Spleen (tissue), 11 donors: ENCODE measurements at regions not wholly inside any gene's neighbourhood (a gene's known extent, or its start where the extent isn't known, plus 50 kb on each side); places are given as distances from the start of the nearest gene placed in this dataset.

Experiments used
- DNase-seq: peaks from one replicate; pipeline ENCODE4 v3.0.0-alpha.2; 2020
- H3K27ac ChIP-seq, 8 donors: fragments of 200-600 bp; sonication (generic) in 7 of 8; 1 replicate in 4 of 8; 2 replicates in 4 of 8; pipeline versions ENCODE4 v1.5.0 to v1.8.0; 2016 to 2021; ENCODE audit warnings: inconsistent platforms in 4 of 8, mild to moderate bottlenecking in 4 of 8, moderate library complexity in 1 of 8
- H3K27me3 ChIP-seq, 7 donors: fragments of 200-600 bp; sonication (generic) in 6 of 7; replicated peaks in 1 of 7; 1 replicate in 4 of 7; 2 replicates in 3 of 7; pipeline versions ENCODE4 v1.5.0 to v1.8.0; 2016 to 2021; ENCODE audit warnings: inconsistent platforms in 3 of 7, mild to moderate bottlenecking in 1 of 7
- H3K36me3 ChIP-seq, 6 donors: fragments of 200-600 bp; sonication (generic) in 5 of 6; 1 replicate in 4 of 6; 2 replicates in 2 of 6; pipeline versions ENCODE4 v1.5.0 to v1.8.0; 2016 to 2021; ENCODE audit warnings: inconsistent platforms in 2 of 6
- H3K4me1 ChIP-seq, 6 donors: fragments of 200-600 bp; sonication (generic) in 5 of 6; 1 replicate in 3 of 6; 2 replicates in 3 of 6; pipeline versions ENCODE4 v1.5.0 to v1.8.0; 2016 to 2021; ENCODE audit warnings: inconsistent platforms in 3 of 6
- H3K4me3 ChIP-seq, 8 donors: fragments of 200-600 bp; sonication (generic) in 7 of 8; 1 replicate in 4 of 8; 2 replicates in 4 of 8; pipeline versions ENCODE4 v1.5.0 to v1.8.0; 2016 to 2021; ENCODE audit warnings: inconsistent platforms in 4 of 8, mild to moderate bottlenecking in 4 of 8, moderate library complexity in 2 of 8
- H3K9me3 ChIP-seq, 8 donors: fragments of 200-600 bp; sonication (generic) in 7 of 8; 1 replicate in 4 of 8; 2 replicates in 4 of 8; pipeline versions ENCODE4 v1.5.0 to v1.8.0; 2016 to 2021; ENCODE audit warnings: inconsistent platforms in 4 of 8
- CTCF ChIP-seq, 11 experiments: fragments of 200-600 bp in 7 of 11; fragments of 450-650 bp in 4 of 11; sonication (generic) in 4 of 11; IDR thresholded peaks in 8 of 11; conservative IDR thresholded peaks in 3 of 11; 1 replicate in 7 of 11; 2 replicates in 4 of 11; pipeline versions ENCODE4 v1.4.0 to v1.8.0; 2016 to 2021; ENCODE audit warnings: antibody characterized with exemption in 11 of 11, inconsistent platforms in 4 of 11, mild to moderate bottlenecking in 1 of 11
- POLR2A ChIP-seq, 3 donors: fragments of 450-650 bp; IDR thresholded peaks; one replicate each; pipeline ENCODE4 v1.5.1; 2017; ENCODE audit warnings: antibody characterized with exemption in 3 of 3, mild to moderate bottlenecking in 1 of 3
- POLR2AphosphoS5 ChIP-seq, 3 donors: sonication (generic); formaldehyde crosslinking; IDR thresholded peaks; one replicate each; pipeline ENCODE4 v1.5.1; 2017; ENCODE audit warnings: antibody characterized with exemption in 3 of 3
- WGBS, 5 donors: extraction: QIAGEN DNeasy Blood & Tissue Kit in 3 of 5; methylation state at CpG; one replicate each; pipeline versions ENCODE4 v1.1.5 to v1.1.7; 2013 to 2018; 5-methylcytosine and 5-hydroxymethylcytosine counted together
- intact Hi-C: fragments of 100-400 bp; cut with DNase I; formaldehyde crosslinking; loops from one replicate; pipeline ENCODE4 v1.15.0; 2023; ENCODE audit warnings: low total_unique reads
- donor health status: healthy with polysubstance abuse.
- donor health status: DM: no; HTN: no; CAD: no; lungs with moderate emphysema.
- donor health status: DM: no; HTN: no; CAD: no.
- donor health status: Bipolar disorder and iron deficiency.
- donor health status: healthy.
- donor health status: DM: no; HTN: no; CAD: no.
- donor health status: DM: yes; HTN: yes; CAD: no.

GRCh38 chr9:115411516-115411915, 293.6 kb upstream of the TNC start:
- intact Hi-C loops, result no loop called here
- Histone ChIP-seq H3K4me3 (no peak overlapping the region), H3K27me3 (no peaks in the 10 kb centered on the region), H3K9me3 (no peaks in the 10 kb centered on the region), H3K36me3 (no peaks in the 10 kb centered on the region), H3K4me1 (no peaks in the 10 kb centered on the region), H3K27ac (no peak overlapping the region)
- 88 to 100% (median 93%) methylated on average over 1 of the region's 1 CpG for WGBS, 5 donors
- TF ChIP-seq CTCF (IDR thresholded peaks at IDR 0.05 in 8 of 11, conservative IDR thresholded peaks at IDR 0.05 in 3 of 11) (no peak), POLR2A (IDR thresholded peaks at IDR 0.05) (no peak), POLR2AphosphoS5 (IDR thresholded peaks at IDR 0.05) (no peak)
- DNase-seq, result no peak

- no peak for DNase-seq
- Histone ChIP-seq H3K4me1 (no peaks in the 10 kb centered on the region), H3K4me3 (no peak overlapping the region), H3K9me3 (no peaks in the 10 kb centered on the region), H3K27ac (no peak overlapping the region), H3K36me3 (no peaks in the 10 kb centered on the region), H3K27me3 (no peaks in the 10 kb centered on the region)
- intact Hi-C loops, result no loop called here
- 64 to 79% (median 74%) methylated on average over 2 of the region's 2 CpGs for WGBS, 5 donors
- TF ChIP-seq CTCF (IDR thresholded peaks at IDR 0.05 in 8 of 11, conservative IDR thresholded peaks at IDR 0.05 in 3 of 11), result no peak
- no peak for TF ChIP-seq POLR2A (IDR thresholded peaks at IDR 0.05)
- no peak for TF ChIP-seq POLR2AphosphoS5 (IDR thresholded peaks at IDR 0.05)
Measured at GRCh38 chr9:115411993-115412452, 294.1 kb upstream of the TNC start.

GRCh38 chr9:115412656-115413055, 294.7 kb upstream of the TNC start:
- intact Hi-C loops, result no loop called here
- no peak for TF ChIP-seq CTCF (IDR thresholded peaks at IDR 0.05 in 8 of 11, conservative IDR thresholded peaks at IDR 0.05 in 3 of 11)
- no peak for TF ChIP-seq POLR2A (IDR thresholded peaks at IDR 0.05)
- TF ChIP-seq POLR2AphosphoS5 (IDR thresholded peaks at IDR 0.05), result no peak
- Histone ChIP-seq H3K36me3 (no peaks in the 10 kb centered on the region), H3K4me1 (no peaks in the 10 kb centered on the region), H3K4me3 (no peak overlapping the region), H3K9me3 (no peaks in the 10 kb centered on the region), H3K27ac (no peak overlapping the region), H3K27me3 (no peaks in the 10 kb centered on the region)
- no peak for DNase-seq

DNA sequence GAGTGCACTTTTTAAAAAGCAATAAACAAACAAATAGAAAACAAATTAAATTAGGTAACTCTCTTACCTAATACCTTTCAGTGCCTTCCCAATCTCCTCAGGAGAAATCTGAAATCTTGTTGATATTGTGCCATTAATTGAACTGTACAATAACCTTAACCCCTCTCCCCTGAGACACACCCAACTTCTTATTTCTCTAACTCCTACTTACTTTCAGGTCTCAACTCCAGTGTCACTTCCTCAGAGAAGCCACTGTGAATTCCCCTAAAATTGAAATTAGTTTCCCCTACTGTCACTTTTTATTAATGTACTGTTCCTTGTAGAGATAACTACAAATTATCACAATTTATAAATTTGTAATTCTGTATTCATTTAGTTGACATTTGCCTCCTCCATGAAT, 295.3 kb upstream of the TNC start:
- H3K4me1 ChIP-seq, result no peaks in the 10 kb centered on the region
- H3K27ac ChIP-seq, result no peak overlapping the region
- no peak overlapping the region for H3K4me3 ChIP-seq
- no peaks in the 10 kb centered on the region for H3K36me3 ChIP-seq
- H3K9me3 ChIP-seq, result peaks cover 0 to 5% (median 0%) of the 10 kb centered on the region in 8 donors
- DNase-seq, result no peak
- intact Hi-C loops, result no loop called here
- no peak for TF ChIP-seq POLR2A (IDR thresholded peaks at IDR 0.05)
- no peak for TF ChIP-seq CTCF (IDR thresholded peaks at IDR 0.05 in 8 of 11, conservative IDR thresholded peaks at IDR 0.05 in 3 of 11)
- TF ChIP-seq POLR2AphosphoS5 (IDR thresholded peaks at IDR 0.05), result no peak
- no peaks in the 10 kb centered on the region for H3K27me3 ChIP-seq
